ENCODE measurements at regions not wholly inside any gene's neighbourhood (a gene's known extent, or its start where the extent isn't known, plus 50 kb on each side); places are given as distances from the start of the nearest gene placed in this dataset.
"Not testable (repeated sequence)": the region's sequence is repeated elsewhere in the genome, so short reads cannot be mapped to it uniquely, and the experiment has no call there.

GRCh38 chr2:106011380-106011779 is 182.7 kb downstream of the UXS1 start:
- intact Hi-C loops (cut with micrococcal nuclease): no loop called here
- DNase-seq (no peak), ATAC-seq (peak; percentile 63)

- no peak for DNase-seq
- intact Hi-C loops (cut with micrococcal nuclease): no loop called here
- ATAC-seq: no peak
These were observed 183.2 kb downstream of the UXS1 start for GRCh38 chr2:106010818-106011355.

GRCh38 chr2:106009096-106009495 is 185.0 kb downstream of the UXS1 start:
- DNase-seq (no peak), ATAC-seq (no peak)
- intact Hi-C loops (cut with micrococcal nuclease): no loop called here

GRCh38 chr2:106004851-106005250 is 189.2 kb downstream of the UXS1 start:
- DNase-seq (no peak), ATAC-seq (no peak)
- intact Hi-C loops (cut with micrococcal nuclease): no loop called here

- DNase-seq: no peak
- intact Hi-C loops (cut with micrococcal nuclease): no loop called here
- no peak for ATAC-seq
These were observed 194.7 kb downstream of the UXS1 start for GRCh38 chr2:105999211-105999989.

- intact Hi-C loops (cut with micrococcal nuclease): no loop called here
- no peak for DNase-seq
- no peak for ATAC-seq
These were observed 196.4 kb downstream of the UXS1 start for GRCh38 chr2:105997711-105998110.

GRCh38 chr2:105990624-105991023 is 203.5 kb downstream of the UXS1 start:
- intact Hi-C loops (cut with micrococcal nuclease): no loop called here
- ATAC-seq (no peak), DNase-seq (no peak)

GRCh38 chr2:105989803-105990202 is 204.3 kb downstream of the UXS1 start:
- DNase-seq; intact Hi-C loops (cut with micrococcal nuclease); ATAC-seq: not testable (repeated sequence)

GRCh38 chr2:105989070-105989469 is 205.0 kb downstream of the UXS1 start:
- intact Hi-C loops (cut with micrococcal nuclease): no loop called here
- ATAC-seq: no peak
- no peak for DNase-seq

GRCh38 chr2:105977807-105978206 is 216.3 kb downstream of the UXS1 start:
- intact Hi-C loops (cut with micrococcal nuclease): no loop called here
- ATAC-seq (no peak), DNase-seq (no peak)

- DNase-seq (no peak), ATAC-seq (no peak)
- intact Hi-C loops (cut with micrococcal nuclease): no loop called here
These were observed 216.9 kb downstream of the UXS1 start for GRCh38 chr2:105977212-105977611.

- ATAC-seq (no peak), DNase-seq (no peak)
- intact Hi-C loops (cut with micrococcal nuclease): no loop called here
These were observed 219.3 kb downstream of the UXS1 start for GRCh38 chr2:105974812-105975211.

GRCh38 chr2:105972927-105973326 is 221.2 kb downstream of the UXS1 start:
- ATAC-seq (no peak), DNase-seq (no peak)
- intact Hi-C loops (cut with micrococcal nuclease): no loop called here

- ATAC-seq (no peak), DNase-seq (no peak)
- intact Hi-C loops (cut with micrococcal nuclease): no loop called here
These were observed 221.9 kb downstream of the UXS1 start for GRCh38 chr2:105972246-105972645.

GRCh38 chr2:105969552-105969951 is 224.5 kb downstream of the UXS1 start:
- intact Hi-C loops (cut with micrococcal nuclease): no loop called here
- ATAC-seq: no peak
- DNase-seq: no peak

- intact Hi-C loops (cut with micrococcal nuclease): no loop called here
- DNase-seq: no peak
- no peak for ATAC-seq
These were observed 217.5 kb downstream of the NCK2 start for GRCh38 chr2:105962221-105962620.

GRCh38 chr2:105961599-105962146 is 217.0 kb downstream of the NCK2 start:
- no peak for DNase-seq
- intact Hi-C loops (cut with micrococcal nuclease): no loop called here
- ATAC-seq: no peak

GRCh38 chr2:105959357-105959756 is 214.6 kb downstream of the NCK2 start:
- ATAC-seq (no peak), DNase-seq (no peak)
- intact Hi-C loops (cut with micrococcal nuclease): no loop called here

- ATAC-seq (no peak), DNase-seq (no peak)
- intact Hi-C loops (cut with micrococcal nuclease): no loop called here
These were observed 210.2 kb downstream of the NCK2 start for GRCh38 chr2:105954891-105955290.

- DNase-seq (no peak), ATAC-seq (no peak)
- intact Hi-C loops (cut with micrococcal nuclease): no loop called here
These were observed 209.2 kb downstream of the NCK2 start for GRCh38 chr2:105953942-105954341.

- ATAC-seq (no peak), DNase-seq (no peak)
- intact Hi-C loops (cut with micrococcal nuclease): no loop called here
These were observed 207.4 kb downstream of the NCK2 start for GRCh38 chr2:105952131-105952530.

Data from left ventricle myocardium superior (tissue), 1 donor.